ENCODE measurements at regions not wholly inside any gene's neighbourhood (a gene's known extent, or its start where the extent isn't known, plus 50 kb on each side); places are given as distances from the start of the nearest gene placed in this dataset.

DNA sequence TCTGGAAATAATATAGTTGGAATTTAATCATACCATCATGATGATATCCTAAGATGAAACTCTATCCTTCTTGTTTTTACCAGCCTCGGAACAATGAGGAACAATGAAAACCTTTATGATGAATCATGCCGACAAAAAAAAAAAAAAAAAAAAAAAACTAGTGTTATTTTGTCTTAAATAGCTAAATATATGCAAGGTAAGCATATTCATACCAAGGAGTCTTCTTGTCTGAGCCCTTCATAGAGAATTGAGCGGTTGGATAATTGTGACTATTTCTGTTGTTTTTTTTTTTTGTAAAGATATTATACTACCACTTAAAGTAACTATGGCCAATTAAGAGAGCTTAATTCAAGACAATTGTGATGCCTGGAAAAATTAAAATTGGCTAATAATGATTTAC lies 244.0 kb upstream of the PCDH9 start:
- TF ChIP-seq, protein P1, sequence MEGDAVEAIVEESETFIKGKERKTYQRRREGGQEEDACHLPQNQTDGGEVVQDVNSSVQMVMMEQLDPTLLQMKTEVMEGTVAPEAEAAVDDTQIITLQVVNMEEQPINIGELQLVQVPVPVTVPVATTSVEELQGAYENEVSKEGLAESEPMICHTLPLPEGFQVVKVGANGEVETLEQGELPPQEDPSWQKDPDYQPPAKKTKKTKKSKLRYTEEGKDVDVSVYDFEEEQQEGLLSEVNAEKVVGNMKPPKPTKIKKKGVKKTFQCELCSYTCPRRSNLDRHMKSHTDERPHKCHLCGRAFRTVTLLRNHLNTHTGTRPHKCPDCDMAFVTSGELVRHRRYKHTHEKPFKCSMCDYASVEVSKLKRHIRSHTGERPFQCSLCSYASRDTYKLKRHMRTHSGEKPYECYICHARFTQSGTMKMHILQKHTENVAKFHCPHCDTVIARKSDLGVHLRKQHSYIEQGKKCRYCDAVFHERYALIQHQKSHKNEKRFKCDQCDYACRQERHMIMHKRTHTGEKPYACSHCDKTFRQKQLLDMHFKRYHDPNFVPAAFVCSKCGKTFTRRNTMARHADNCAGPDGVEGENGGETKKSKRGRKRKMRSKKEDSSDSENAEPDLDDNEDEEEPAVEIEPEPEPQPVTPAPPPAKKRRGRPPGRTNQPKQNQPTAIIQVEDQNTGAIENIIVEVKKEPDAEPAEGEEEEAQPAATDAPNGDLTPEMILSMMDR (IDR thresholded peaks at IDR 0.05; ENCODE audit: insufficient read depth, low read depth, low read length) = no peak
- no peak for TF ChIP-seq EZH2 (IDR thresholded peaks at IDR 0.05; ENCODE audit: insufficient read depth, low read length)
- no peak for DNase-seq (ENCODE audit: low read depth)

DNA sequence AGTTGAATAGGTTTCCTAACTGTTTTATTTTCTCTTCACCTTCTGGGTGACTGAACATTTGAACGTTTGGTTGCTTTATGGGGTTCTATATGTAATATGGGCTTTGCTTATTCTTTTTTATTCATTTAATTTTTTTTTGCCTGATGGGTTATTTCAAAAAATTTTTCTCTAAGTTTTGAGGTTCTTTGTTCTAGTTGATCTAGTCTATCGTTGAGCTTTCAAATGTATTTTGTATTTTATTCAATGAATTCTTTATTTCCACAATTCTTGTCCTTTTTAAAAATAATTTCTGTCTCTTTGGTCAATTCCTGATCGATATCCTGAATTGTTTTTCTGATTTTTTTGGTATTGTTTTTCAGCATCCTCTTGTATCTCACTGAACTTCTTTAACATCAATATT lies 239.5 kb upstream of the PCDH9 start:
- H3K27me3 ChIP-seq (ENCODE audit: insufficient read depth, low read length) = no peaks in the 10 kb centered on the region
- FAIRE-seq (no peak), DNase-seq (ENCODE audit: low read depth) (no peak)
- TF ChIP-seq, protein P1 (IDR thresholded peaks at IDR 0.05; ENCODE audit: insufficient read depth, low read depth, low read length) = no peak
- H3K9me3 ChIP-seq (ENCODE audit: insufficient read depth, low read depth, low read length) = no peaks in the 10 kb centered on the region
- H3K4me3 ChIP-seq (ENCODE audit: insufficient read depth, low read depth, low read length) = no peak overlapping the region
- no peaks in the 10 kb centered on the region for H3K79me2 ChIP-seq (ENCODE audit: insufficient read depth, low read length)
- H4K20me1 ChIP-seq (ENCODE audit: insufficient read depth, low read length) = no peaks in the 10 kb centered on the region
- H3K27ac Mint-ChIP-seq (ENCODE audit: unreplicated experiment) = no peak overlapping the region
- no peak overlapping the region for H3K4me3 Mint-ChIP-seq (ENCODE audit: unreplicated experiment)
- H3K9me3 Mint-ChIP-seq (ENCODE audit: unreplicated experiment) = no peaks in the 10 kb centered on the region
- no peaks in the 10 kb centered on the region for H3K4me1 ChIP-seq (ENCODE audit: insufficient read depth, low read length)
- no peak overlapping the region for H3K27ac ChIP-seq (ENCODE audit: low read depth, low read length)
- no peaks in the 10 kb centered on the region for H3K36me3 ChIP-seq (ENCODE audit: insufficient read depth, low read length)
- H3K4me2 ChIP-seq (ENCODE audit: low read length) = no peak overlapping the region
- no peak overlapping the region for H3K9ac ChIP-seq (ENCODE audit: low read length)
- no peaks in the 10 kb centered on the region for H3K36me3 Mint-ChIP-seq (ENCODE audit: low read depth, unreplicated experiment)
- H2AFZ ChIP-seq (ENCODE audit: low read depth, low read length) = no peak overlapping the region
- H3K27me3 Mint-ChIP-seq (ENCODE audit: low read depth, unreplicated experiment) = no peaks in the 10 kb centered on the region
- no peaks in the 10 kb centered on the region for H3K4me1 Mint-ChIP-seq (ENCODE audit: low read depth, unreplicated experiment)

More for the DNA sequence above, 244.0 kb upstream of the PCDH9 start:
- Histone ChIP-seq H3K4me3 (ENCODE audit: insufficient read depth, low read depth, low read length) (no peak overlapping the region), H3K4me1 (ENCODE audit: insufficient read depth, low read length) (no peaks in the 10 kb centered on the region), H3K36me3 (ENCODE audit: insufficient read depth, low read length) (no peaks in the 10 kb centered on the region), H4K20me1 (ENCODE audit: insufficient read depth, low read length) (no peaks in the 10 kb centered on the region), H3K4me2 (ENCODE audit: low read length) (no peak overlapping the region), H2AFZ (ENCODE audit: low read depth, low read length) (no peak overlapping the region), H3K9me3 (ENCODE audit: insufficient read depth, low read depth, low read length) (no peaks in the 10 kb centered on the region), H3K9ac (ENCODE audit: low read length) (no peak overlapping the region), H3K27ac (ENCODE audit: low read depth, low read length) (no peak overlapping the region), H3K27me3 (ENCODE audit: insufficient read depth, low read length) (no peaks in the 10 kb centered on the region), H3K79me2 (ENCODE audit: insufficient read depth, low read length) (no peaks in the 10 kb centered on the region)
- no peak for FAIRE-seq
- Mint-ChIP-seq H3K36me3 (ENCODE audit: low read depth, unreplicated experiment) (no peaks in the 10 kb centered on the region), H3K27me3 (ENCODE audit: low read depth, unreplicated experiment) (no peaks in the 10 kb centered on the region), H3K27ac (ENCODE audit: unreplicated experiment) (no peak overlapping the region), H3K9me3 (ENCODE audit: unreplicated experiment) (no peaks in the 10 kb centered on the region), H3K4me3 (ENCODE audit: unreplicated experiment) (no peak overlapping the region), H3K4me1 (ENCODE audit: low read depth, unreplicated experiment) (no peaks in the 10 kb centered on the region)

DNA sequence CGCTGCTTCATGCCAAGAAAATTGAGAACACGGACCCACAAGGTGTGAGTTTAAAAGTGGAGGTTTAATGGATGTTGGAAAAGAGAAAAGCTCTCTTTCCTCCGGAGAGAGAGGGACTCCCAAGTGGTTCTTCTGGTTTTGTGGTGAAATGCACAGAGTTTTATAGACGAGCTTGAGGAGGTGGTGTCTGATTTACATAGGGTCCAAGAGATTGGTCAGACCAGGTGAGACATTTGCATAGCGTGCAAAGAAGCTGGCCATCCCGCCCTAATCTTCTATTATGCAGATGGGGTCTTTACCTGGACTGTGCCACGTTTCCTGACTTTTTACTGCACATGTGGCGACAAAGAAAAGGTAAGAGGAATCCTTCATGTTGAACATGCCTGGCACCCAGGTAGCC lies 236.4 kb upstream of the PCDH9 start:
- H3K9me3 Mint-ChIP-seq (ENCODE audit: unreplicated experiment) = no peaks in the 10 kb centered on the region
- H3K27ac ChIP-seq (ENCODE audit: low read depth, low read length) = no peak overlapping the region

More for the DNA sequence above, 236.4 kb upstream of the PCDH9 start:
- no peak overlapping the region for H2AFZ ChIP-seq (ENCODE audit: low read depth, low read length)
- Mint-ChIP-seq H3K36me3 (ENCODE audit: low read depth, unreplicated experiment) (no peaks in the 10 kb centered on the region), H3K4me3 (ENCODE audit: unreplicated experiment) (no peak overlapping the region), H3K4me1 (ENCODE audit: low read depth, unreplicated experiment) (no peaks in the 10 kb centered on the region), H3K27ac (ENCODE audit: unreplicated experiment) (no peak overlapping the region), H3K27me3 (ENCODE audit: low read depth, unreplicated experiment) (no peaks in the 10 kb centered on the region)
- no peaks in the 10 kb centered on the region for H3K79me2 ChIP-seq (ENCODE audit: insufficient read depth, low read length)
- H3K4me2 ChIP-seq (ENCODE audit: low read length) = no peak overlapping the region
- no peaks in the 10 kb centered on the region for H4K20me1 ChIP-seq (ENCODE audit: insufficient read depth, low read length)
- H3K9me3 ChIP-seq (ENCODE audit: insufficient read depth, low read depth, low read length) = no peaks in the 10 kb centered on the region
- FAIRE-seq (no peak), DNase-seq (ENCODE audit: low read depth) (no peak)
- H3K4me3 ChIP-seq (ENCODE audit: insufficient read depth, low read depth, low read length) = no peak overlapping the region
- TF ChIP-seq EZH2 (IDR thresholded peaks at IDR 0.05; ENCODE audit: insufficient read depth, low read length) = no peak
- TF ChIP-seq, protein P1 (IDR thresholded peaks at IDR 0.05; ENCODE audit: insufficient read depth, low read depth, low read length) = no peak
- no peaks in the 10 kb centered on the region for H3K4me1 ChIP-seq (ENCODE audit: insufficient read depth, low read length)
- H3K27me3 ChIP-seq (ENCODE audit: insufficient read depth, low read length) = no peaks in the 10 kb centered on the region
- no peaks in the 10 kb centered on the region for H3K36me3 ChIP-seq (ENCODE audit: insufficient read depth, low read length)
- H3K9ac ChIP-seq (ENCODE audit: low read length) = no peak overlapping the region
